ENCODE measurements at regions not wholly inside any gene's neighbourhood (a gene's known extent, or its start where the extent isn't known, plus 50 kb on each side); places are given as distances from the start of the nearest gene placed in this dataset.

DNA sequence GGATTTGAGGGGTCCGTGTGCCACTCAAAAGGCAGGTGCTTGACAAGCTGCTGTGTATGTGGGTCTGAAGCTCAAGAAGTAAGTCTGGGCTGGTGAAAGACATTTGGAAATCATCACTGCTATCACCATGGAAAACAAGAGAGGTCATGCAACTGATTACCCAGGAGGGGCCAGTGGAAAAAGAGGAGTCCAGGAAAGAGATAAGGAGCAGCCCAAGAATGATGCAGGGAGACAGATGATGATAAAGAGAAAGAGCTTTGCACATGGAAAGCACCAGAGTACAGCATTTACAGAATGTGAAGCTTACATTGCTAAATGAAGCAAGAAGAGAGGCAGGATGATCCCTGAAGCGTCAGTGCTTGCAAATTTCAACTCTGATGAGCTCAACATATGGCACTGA is 203.2 kb downstream of the SETD4 start:
- TF ChIP-seq ZNF343 (CRISPR knock-in tag; IDR thresholded peaks at IDR 0.05) (no peak), ZNF570 (CRISPR knock-in tag; IDR thresholded peaks at IDR 0.05; ENCODE audit: borderline replicate concordance) (no peak), SRSF1 (optimal IDR thresholded peaks at IDR 0.05; ENCODE audit: low read depth, low read length) (no peak), ZFP1 (CRISPR knock-in tag; IDR thresholded peaks at IDR 0.05) (no peak), TCF12 (IDR thresholded peaks at IDR 0.05) (no peak), TCF12 (CRISPR knock-in tag; IDR thresholded peaks at IDR 0.05) (no peak), ZNF7 (CRISPR knock-in tag; IDR thresholded peaks at IDR 0.05) (no peak), ZFX (CRISPR knock-in tag; IDR thresholded peaks at IDR 0.05; ENCODE audit: low read depth) (no peak), ZBTB38 (CRISPR knock-in tag; IDR thresholded peaks at IDR 0.05) (no peak)
- TF ChIP-seq, protein P1, sequence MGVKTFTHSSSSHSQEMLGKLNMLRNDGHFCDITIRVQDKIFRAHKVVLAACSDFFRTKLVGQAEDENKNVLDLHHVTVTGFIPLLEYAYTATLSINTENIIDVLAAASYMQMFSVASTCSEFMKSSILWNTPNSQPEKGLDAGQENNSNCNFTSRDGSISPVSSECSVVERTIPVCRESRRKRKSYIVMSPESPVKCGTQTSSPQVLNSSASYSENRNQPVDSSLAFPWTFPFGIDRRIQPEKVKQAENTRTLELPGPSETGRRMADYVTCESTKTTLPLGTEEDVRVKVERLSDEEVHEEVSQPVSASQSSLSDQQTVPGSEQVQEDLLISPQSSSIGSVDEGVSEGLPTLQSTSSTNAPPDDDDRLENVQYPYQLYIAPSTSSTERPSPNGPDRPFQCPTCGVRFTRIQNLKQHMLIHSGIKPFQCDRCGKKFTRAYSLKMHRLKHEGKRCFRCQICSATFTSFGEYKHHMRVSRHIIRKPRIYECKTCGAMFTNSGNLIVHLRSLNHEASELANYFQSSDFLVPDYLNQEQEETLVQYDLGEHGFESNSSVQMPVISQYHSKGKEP (CRISPR knock-in tag; IDR thresholded peaks at IDR 0.05), result no peak
- TF ChIP-seq, protein P2, sequence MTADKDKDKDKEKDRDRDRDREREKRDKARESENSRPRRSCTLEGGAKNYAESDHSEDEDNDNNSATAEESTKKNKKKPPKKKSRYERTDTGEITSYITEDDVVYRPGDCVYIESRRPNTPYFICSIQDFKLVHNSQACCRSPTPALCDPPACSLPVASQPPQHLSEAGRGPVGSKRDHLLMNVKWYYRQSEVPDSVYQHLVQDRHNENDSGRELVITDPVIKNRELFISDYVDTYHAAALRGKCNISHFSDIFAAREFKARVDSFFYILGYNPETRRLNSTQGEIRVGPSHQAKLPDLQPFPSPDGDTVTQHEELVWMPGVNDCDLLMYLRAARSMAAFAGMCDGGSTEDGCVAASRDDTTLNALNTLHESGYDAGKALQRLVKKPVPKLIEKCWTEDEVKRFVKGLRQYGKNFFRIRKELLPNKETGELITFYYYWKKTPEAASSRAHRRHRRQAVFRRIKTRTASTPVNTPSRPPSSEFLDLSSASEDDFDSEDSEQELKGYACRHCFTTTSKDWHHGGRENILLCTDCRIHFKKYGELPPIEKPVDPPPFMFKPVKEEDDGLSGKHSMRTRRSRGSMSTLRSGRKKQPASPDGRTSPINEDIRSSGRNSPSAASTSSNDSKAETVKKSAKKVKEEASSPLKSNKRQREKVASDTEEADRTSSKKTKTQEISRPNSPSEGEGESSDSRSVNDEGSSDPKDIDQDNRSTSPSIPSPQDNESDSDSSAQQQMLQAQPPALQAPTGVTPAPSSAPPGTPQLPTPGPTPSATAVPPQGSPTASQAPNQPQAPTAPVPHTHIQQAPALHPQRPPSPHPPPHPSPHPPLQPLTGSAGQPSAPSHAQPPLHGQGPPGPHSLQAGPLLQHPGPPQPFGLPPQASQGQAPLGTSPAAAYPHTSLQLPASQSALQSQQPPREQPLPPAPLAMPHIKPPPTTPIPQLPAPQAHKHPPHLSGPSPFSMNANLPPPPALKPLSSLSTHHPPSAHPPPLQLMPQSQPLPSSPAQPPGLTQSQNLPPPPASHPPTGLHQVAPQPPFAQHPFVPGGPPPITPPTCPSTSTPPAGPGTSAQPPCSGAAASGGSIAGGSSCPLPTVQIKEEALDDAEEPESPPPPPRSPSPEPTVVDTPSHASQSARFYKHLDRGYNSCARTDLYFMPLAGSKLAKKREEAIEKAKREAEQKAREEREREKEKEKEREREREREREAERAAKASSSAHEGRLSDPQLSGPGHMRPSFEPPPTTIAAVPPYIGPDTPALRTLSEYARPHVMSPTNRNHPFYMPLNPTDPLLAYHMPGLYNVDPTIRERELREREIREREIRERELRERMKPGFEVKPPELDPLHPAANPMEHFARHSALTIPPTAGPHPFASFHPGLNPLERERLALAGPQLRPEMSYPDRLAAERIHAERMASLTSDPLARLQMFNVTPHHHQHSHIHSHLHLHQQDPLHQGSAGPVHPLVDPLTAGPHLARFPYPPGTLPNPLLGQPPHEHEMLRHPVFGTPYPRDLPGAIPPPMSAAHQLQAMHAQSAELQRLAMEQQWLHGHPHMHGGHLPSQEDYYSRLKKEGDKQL (CRISPR knock-in tag; IDR thresholded peaks at IDR 0.05; ENCODE audit: low read depth), result no peak
- TF ChIP-seq, protein P3, sequence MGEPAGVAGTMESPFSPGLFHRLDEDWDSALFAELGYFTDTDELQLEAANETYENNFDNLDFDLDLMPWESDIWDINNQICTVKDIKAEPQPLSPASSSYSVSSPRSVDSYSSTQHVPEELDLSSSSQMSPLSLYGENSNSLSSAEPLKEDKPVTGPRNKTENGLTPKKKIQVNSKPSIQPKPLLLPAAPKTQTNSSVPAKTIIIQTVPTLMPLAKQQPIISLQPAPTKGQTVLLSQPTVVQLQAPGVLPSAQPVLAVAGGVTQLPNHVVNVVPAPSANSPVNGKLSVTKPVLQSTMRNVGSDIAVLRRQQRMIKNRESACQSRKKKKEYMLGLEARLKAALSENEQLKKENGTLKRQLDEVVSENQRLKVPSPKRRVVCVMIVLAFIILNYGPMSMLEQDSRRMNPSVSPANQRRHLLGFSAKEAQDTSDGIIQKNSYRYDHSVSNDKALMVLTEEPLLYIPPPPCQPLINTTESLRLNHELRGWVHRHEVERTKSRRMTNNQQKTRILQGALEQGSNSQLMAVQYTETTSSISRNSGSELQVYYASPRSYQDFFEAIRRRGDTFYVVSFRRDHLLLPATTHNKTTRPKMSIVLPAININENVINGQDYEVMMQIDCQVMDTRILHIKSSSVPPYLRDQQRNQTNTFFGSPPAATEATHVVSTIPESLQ (CRISPR knock-in tag; conservative IDR thresholded peaks at IDR 0.05), result no peak
- DNase-seq (ENCODE audit: low spot score), result no peak
- no peak for FAIRE-seq
- 48% methylated on average over 2 of the region's 2 CpGs for WGBS (ENCODE audit: low lambda C conversion rate)
- H3K4me2 ChIP-seq (ENCODE audit: low read depth, low read length), result no peak overlapping the region
- ATAC-seq, result no peak
- H3K36me3 ChIP-seq (replicated peaks in 1 of 2; ENCODE audit: control insufficient read depth in 1 of 2, insufficient read depth in 2 of 2, low read length in 2 of 2), result no peaks in the 10 kb centered on the region
- H3K9me3 ChIP-seq (ENCODE audit: low read length), result no peaks in the 10 kb centered on the region
- ChIA-PET POLR2A (no interaction called here), CTCF (ENCODE audit: low intra/inter-chr PET ratio, low total read pairs) (no interaction called here)
- no peaks in the 10 kb centered on the region for H3K4me1 ChIP-seq (ENCODE audit: insufficient read depth, low read length)
- intact Hi-C loops (cut with micrococcal nuclease; ENCODE audit: unreplicated experiment) (no loop called here), in situ Hi-C loops (cut with HindIII; ENCODE audit: extremely low pct_ligation_motif_present, low pct_unique_long_range_greater_than_20kb) (no loop called here)
- no peak overlapping the region for H3K27ac ChIP-seq (ENCODE audit: extremely low read length, insufficient read depth, low read length)
- BruUV-seq (replicated peaks), result no TSS peak
- no peaks in the 10 kb centered on the region for H3K79me2 ChIP-seq (ENCODE audit: insufficient read depth, low read length)
- H3K27me3 ChIP-seq (ENCODE audit: control insufficient read depth in 1 of 2, insufficient read depth in 2 of 2, low read length in 2 of 2), result no peaks in the 10 kb centered on the region
- H2AFZ ChIP-seq (ENCODE audit: low read length), result no peak overlapping the region
- H4K20me1 ChIP-seq (ENCODE audit: insufficient read depth, low read length), result no peaks in the 10 kb centered on the region
- no peak overlapping the region for H3K4me3 ChIP-seq (replicated peaks in 1 of 3; ENCODE audit: insufficient read depth in 1 of 3, low read depth in 2 of 3, low read length in 3 of 3)
- no peak overlapping the region for H3K9ac ChIP-seq (ENCODE audit: insufficient read depth, low read depth, low read length)

Measured in HepG2 (cell line).